Epidermal melanocyte (primary cell): ENCODE measurements at regions not wholly inside any gene's neighbourhood (a gene's known extent, or its start where the extent isn't known, plus 50 kb on each side); places are given as distances from the start of the nearest gene placed in this dataset.
"Not testable (repeated sequence)": the region's sequence is repeated elsewhere in the genome, so short reads cannot be mapped to it uniquely, and the experiment has no call there.

ENCODE experiments used
- DNase-seq: peaks from one replicate; pipeline ENCODE4 v3.0.0; 2011; ENCODE audit warnings: low spot score; ENCODE audit not compliant: insufficient read length

DNA sequence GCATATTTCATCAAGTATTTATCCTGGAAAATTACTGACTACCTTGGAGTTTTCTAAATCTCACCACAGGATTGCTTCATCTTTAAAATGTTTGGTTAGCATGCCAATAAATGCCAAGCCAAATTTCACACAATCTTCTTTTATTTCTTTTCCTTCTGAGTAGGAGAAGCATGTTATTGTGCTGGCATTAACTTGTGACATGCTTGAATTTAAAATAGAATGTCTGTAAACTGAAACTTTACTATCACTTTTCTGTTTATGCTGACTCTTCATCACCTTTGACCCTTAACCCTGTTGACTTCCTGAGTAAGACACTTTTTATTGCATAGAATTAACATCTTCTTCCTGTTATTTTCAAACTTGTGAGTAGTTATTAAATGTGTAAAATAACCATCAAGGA lies 56.2 kb upstream of the LRRTM4 start:
- no peak for DNase-seq

DNA sequence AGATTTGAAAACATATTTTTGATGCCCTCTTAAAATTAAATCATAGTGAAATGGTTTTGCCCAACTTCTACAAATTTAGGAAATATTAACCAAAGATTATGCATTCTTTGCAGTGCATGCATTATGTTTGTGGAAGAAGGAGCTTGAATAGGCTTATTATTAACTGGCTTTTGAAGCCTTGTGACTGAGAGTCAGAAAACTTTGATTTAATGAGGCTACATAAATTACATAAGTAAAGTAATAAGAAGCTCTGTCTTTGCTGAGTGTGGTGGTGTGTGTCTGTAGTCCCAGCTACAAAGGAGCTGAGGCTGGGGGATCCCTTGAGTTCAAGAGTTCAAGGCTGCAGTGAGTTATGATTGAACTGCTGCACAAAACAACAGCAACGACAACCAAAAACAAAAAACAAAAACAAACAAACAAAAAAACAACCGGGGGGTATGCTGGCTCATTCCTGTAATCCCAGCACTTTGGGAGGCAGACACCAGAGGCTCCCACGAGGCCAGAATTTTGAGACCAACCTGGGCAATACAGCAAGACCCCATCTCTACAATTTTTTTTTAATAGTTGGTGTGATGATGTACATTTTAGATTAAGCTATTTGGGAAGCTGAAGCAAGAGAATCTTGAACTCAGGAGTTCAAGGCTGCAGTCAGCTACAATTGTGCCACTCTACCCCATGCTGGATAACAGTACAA lies 57.0 kb upstream of the LRRTM4 start:
- DNase-seq = no peak

DNA sequence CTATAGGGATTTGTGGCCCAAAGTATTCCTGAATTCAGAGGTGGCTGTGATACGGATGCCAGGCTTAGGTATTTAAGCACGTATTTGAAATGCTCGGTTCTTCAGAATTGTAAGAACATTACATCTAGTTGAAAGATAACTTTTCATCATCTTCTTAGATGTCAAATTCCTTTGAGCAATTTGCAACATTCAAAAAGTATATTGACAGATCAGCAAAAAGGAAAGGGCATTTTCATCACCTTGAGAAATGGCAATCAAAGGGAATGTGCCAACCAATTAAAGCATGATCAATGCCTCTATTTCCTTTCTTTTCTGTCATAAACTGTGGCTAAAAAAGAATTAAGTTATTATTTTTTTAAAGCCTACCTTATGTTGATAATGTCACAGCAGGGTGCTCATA lies 66.3 kb upstream of the LRRTM4 start:
- DNase-seq = no peak

GRCh38 chr2:77590298-77590917 lies 68.2 kb upstream of the LRRTM4 start:
- no peak for DNase-seq

- DNase-seq = not testable (repeated sequence)
Measured at GRCh38 chr2:77592955-77593354, 70.8 kb upstream of the LRRTM4 start.

DNA sequence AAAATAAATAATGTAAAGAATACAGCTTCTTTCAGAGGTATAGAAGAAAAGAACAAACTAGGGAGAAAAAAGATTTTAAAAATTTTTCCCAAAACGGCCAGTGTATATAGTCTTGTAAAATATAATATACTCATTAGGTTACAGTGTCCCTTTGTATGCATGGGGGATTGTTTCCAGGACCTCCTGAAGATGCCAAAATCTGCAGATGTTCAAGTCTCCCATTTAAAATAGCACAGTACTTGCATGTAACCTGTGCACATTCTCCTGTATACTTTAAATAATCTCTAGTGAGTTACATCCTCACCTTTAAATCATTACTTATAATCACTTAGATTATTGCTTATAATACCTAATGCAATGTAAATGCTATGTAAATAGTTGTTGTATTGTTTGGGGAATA lies 80.6 kb upstream of the LRRTM4 start:
- DNase-seq = no peak

DNA sequence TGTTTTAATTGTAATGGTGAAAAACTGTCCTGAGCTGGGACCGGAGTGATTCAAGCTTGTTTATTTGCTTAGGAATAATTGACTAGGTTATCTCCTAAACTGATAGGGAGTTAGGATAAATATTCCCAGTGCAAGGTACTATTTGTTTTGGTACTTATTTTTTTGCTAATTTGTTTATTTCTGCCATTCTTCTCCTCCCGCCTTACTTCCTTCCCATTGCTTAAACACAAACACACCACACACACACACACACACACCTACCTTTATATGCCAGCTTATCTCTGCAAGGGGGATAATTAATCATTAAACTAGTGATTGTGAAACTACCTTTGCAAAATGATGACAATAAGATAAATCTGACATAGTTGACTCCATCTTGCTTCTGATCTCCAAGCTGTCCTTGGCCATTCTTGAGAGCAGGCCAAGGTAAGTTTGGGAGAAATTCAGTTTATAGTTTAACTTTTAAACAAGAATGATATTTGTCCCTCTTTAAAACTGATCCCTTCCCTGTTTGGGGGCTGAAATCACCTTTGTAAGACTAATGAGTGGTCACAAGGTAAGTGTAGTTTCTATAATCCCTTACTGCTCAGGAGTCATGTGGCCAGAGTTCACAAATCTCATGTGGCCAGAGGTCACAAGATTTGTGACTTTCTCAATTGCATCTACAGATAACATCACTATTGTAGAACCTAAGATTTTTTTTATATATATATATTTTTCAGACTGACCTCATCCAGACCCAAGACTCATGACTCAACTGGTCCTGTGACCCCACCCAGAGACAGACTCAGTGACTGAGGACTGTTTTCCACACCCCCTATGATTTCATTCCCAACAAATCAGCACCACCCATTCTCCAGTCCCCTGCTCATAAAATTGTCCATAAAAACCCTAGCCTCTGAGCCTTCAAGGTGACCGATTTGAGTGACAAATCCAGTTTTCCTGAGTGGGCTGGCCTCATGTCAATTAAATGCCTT lies 83.1 kb upstream of the LRRTM4 start:
- no peak for DNase-seq

DNA sequence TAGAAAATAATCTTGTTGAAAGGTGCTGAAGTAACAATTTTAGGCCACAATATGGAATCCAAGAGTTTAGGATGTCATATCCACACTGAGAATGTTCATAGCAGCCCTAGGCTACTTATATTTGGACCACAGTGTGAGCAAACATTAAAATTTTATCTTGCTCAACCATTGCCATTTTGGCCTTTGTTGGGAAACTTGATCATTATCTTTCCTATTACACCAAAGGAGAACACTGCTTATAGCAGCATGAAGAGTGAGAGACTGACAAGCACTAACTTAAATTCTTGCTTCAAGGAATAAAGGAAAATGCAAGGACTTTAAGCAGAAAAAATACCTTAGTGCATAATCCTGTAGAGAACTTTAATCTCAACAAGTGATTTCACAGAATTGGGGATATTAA lies 86.3 kb upstream of the LRRTM4 start:
- no peak for DNase-seq

GRCh38 chr2:77629539-77629938 lies 107.4 kb upstream of the LRRTM4 start:
- DNase-seq = no peak

GRCh38 chr2:77631007-77631406 lies 108.8 kb upstream of the LRRTM4 start:
- no peak for DNase-seq

- DNase-seq = no peak
Measured at GRCh38 chr2:77633601-77634000, 111.4 kb upstream of the LRRTM4 start.

DNA sequence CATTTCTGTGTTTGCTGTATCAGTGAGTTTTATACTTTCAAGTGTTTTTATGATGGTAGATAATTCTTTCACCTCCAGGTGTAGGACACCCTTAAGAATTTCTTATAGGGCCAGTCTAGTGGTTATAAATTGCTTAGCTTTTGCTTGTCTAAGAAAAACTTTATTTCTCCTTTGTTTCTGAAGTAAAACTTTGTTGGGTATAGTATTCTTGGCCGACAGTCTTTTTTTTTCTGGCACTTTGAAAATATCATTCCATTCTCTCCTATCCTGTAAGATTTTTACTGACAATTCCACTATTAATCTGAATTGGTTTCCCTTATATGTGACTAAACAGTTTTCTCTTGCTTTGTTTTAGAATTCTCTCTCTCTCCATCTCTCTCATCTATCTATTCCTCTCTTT lies 118.7 kb upstream of the LRRTM4 start:
- DNase-seq = no peak

- no peak for DNase-seq
Measured at GRCh38 chr2:77642339-77642738, 120.2 kb upstream of the LRRTM4 start.

- no peak for DNase-seq
Measured at GRCh38 chr2:77649856-77650255, 127.7 kb upstream of the LRRTM4 start.

DNA sequence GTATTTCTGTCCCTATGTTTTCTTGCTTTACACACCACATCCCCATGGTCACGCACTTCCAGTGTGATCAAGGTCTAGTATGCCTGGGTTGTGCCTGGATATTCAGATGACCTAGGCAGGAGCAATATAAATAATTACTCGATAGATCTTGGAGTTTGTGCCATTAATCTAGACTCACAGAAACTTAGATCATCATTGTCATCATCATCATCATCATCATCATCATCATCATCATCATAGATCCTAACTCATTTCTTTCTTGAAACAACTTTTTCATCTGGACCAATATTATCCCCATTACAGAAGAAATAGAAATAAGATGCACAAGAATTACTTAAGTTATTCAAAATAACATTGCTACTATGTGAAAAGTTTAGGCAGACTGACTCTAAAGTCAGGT lies 130.3 kb upstream of the LRRTM4 start:
- no peak for DNase-seq

DNA sequence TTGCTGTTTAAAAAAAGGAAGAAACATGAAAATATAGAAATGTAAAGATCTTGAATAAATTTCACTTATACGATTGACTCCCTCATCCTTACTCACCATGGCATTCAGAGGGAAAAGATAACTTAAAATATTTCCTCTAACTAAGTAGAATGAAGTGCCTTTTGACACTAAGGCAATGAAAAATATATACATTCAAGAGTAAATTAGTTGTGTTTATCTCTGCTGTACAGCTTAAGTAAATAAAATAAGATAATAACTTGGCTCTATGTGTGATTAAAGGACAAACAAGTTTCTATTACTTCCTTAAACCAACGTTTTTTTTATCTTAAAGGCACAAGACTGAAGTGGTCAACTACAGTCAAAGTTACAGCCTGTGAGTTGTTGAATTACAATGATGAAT lies 142.3 kb upstream of the LRRTM4 start:
- no peak for DNase-seq

DNA sequence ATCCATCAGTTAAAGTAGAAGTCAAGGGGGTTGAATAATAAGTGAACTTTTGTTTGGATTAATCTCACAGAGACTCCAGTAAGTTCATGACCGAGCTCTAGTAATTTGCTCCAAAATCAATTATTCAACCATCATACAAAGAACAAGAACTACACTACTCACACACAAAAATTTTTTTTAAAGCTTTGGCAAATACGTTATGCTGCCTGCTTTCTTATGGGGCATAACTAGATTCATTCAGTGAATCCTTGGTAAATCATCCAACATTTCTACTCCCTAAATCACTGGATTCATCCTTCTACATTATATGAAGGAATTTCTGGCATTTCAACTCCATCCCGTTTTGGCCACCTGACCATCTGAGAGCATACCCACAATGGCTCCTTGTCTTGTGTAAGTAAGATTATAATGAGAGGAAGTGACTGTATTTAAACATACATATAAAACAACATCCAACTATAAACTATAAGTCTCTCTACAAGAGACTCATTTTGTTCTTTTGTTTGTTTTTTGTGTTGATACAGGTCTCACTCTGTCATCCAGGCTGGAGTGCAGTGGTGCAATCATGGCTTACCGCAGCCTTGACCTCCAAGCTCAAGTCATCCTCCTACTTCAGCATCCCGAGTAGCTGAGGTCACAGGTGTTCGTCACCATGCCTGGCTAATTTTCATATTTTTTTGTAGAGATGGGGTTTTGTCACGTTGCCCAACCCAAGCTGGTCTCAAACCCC lies 144.2 kb upstream of the LRRTM4 start:
- no peak for DNase-seq

- not testable (repeated sequence) for DNase-seq
Measured at GRCh38 chr2:77684543-77685319, 162.6 kb upstream of the LRRTM4 start.

DNA sequence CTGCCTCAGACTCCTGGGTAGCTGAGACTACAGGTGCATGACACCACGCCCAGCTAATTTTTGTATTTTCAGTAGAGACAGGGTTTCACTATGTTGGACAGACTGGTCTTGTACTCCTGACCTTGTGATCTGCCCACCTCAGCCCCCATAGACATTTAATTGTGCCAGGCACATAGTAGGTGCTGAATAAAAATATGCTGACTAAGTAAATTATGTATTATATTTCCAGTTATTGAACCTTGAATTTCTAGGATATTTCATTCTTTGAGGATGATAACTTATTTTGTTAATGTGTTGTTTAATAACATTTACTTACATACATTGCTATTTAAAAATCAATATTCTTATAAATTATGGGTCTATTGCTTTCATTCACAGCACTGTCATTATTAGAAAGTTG lies 190.4 kb upstream of the LRRTM4 start:
- DNase-seq = no peak

DNA sequence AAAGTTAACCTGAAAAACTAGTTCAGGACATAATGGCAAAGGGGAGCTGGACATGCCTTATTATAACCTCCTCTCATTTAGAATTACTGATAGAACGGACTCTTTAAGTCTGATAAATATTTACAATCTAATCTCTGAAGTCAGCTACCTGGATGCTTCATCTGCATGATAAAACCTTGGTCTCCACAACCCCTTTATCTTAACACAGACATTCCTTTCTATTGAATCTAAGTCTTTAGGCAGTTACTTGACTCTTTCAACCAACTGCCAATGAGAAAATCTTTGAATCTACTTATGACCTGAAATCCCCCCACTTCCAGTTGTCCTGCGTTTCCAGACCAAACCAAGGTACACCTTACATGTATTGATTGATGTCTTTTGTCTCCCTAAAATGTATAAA lies 191.2 kb upstream of the LRRTM4 start:
- no peak for DNase-seq

DNA sequence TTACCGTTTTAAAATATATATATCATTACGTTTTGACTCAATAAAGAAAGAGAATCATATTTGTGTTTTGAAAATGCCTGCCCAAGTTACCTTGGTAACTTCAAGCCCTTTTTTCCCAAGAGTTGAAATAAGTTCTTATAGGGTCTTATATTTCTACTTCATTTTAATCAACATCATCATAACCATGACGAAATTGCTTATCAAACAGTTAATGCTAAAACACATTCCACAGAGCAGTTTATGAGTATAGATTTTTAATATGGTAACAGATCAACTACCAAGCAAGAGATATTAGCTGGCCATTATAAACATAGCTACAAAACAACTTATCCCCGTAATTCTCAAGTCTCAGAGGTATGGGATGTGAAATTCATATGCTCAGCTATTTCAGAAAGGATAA lies 197.9 kb upstream of the LRRTM4 start:
- no peak for DNase-seq
